SU-DHL-6 (cell line): ENCODE measurements at regions not wholly inside any gene's neighbourhood (a gene's known extent, or its start where the extent isn't known, plus 50 kb on each side); places are given as distances from the start of the nearest gene placed in this dataset.

Experiments used
- EZH2phosphoT487 ChIP-seq: fragments of 200-600 bp; sonication (generic), shearing (Covaris generic); conservative IDR thresholded peaks from 2 replicates; pipeline ENCODE4 v1.6.1; 2018; ENCODE audit warnings: mild to moderate bottlenecking, antibody characterized with exemption, low read length, moderate library complexity, mixed read lengths
- TF ChIP-seq, protein P1 (sequence below): fragments of 200-600 bp; sonication (generic); IDR thresholded peaks from one replicate; pipeline ENCODE4 v1.5.1; 2017; ENCODE audit warnings: antibody characterized with exemption, mild to moderate bottlenecking, low read length, moderate library complexity; ENCODE audit not compliant: insufficient read depth, poor library complexity, severe bottlenecking

DNA sequence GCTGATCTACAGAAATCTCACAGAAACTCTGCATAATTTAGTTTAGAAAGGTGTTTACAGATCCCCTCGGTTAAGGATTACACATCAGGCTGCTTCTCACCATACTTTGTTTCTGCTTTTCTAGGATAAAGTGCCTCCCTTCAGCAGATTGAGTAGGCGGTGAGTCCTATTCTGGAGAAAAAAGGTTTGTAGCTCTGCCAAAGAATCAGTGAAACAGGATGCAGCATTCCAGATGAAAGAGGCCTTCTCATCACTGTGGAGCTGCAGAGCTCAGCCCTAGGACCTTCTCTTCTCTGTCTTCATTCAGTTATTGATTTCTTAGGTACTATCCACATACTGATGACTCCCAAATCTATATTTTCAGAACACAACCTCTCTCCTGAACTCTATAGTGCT lies 155.5 kb upstream of the KRR1 start:
- TF ChIP-seq EZH2phosphoT487: no peak
- TF ChIP-seq, protein P1, sequence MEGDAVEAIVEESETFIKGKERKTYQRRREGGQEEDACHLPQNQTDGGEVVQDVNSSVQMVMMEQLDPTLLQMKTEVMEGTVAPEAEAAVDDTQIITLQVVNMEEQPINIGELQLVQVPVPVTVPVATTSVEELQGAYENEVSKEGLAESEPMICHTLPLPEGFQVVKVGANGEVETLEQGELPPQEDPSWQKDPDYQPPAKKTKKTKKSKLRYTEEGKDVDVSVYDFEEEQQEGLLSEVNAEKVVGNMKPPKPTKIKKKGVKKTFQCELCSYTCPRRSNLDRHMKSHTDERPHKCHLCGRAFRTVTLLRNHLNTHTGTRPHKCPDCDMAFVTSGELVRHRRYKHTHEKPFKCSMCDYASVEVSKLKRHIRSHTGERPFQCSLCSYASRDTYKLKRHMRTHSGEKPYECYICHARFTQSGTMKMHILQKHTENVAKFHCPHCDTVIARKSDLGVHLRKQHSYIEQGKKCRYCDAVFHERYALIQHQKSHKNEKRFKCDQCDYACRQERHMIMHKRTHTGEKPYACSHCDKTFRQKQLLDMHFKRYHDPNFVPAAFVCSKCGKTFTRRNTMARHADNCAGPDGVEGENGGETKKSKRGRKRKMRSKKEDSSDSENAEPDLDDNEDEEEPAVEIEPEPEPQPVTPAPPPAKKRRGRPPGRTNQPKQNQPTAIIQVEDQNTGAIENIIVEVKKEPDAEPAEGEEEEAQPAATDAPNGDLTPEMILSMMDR: no peak
